GM12878 (cell line): ENCODE measurements at regions not wholly inside any gene's neighbourhood (a gene's known extent, or its start where the extent isn't known, plus 50 kb on each side); places are given as distances from the start of the nearest gene placed in this dataset.

Experiments
- ATAC-seq: fragments of 200-7000 bp; cut with Tn5 transposase; 3 replicates; pipeline ENCODE4 v1.9.1; 2020; ENCODE audit warnings: mild to moderate bottlenecking, moderate library complexity
- BruUV-seq: library from RNA; stranded (reverse); fragments of 400-500 nt; replicated peaks from 2 replicates; lab custom pipeline; 2021; lab: Mats Ljungman, UMichigan
- CTCF ChIA-PET: fragments of 300-600 bp; sonication (Branson Sonifier 250); formaldehyde crosslinking; extraction: SDS; loops from one replicate; lab custom pipeline; 2021; ENCODE audit warnings: inconsistent platforms; lab: Yijun Ruan, JAX
- POLR2A ChIA-PET: fragments of 350-600 bp; formaldehyde crosslinking; extraction: SDS; loops from one replicate; lab custom pipeline; 2021; ENCODE audit warnings: inconsistent platforms; lab: Charles Lee
- RAD21 ChIA-PET: fragments of 300-600 bp; sonication (Branson Sonifier 250); formaldehyde crosslinking; loops from one replicate; lab custom pipeline; 2023; ENCODE audit warnings: antibody characterized with exemption; ENCODE audit not compliant: unreplicated experiment; lab: Charles Lee
- SMC1A ChIA-PET: fragments of 300-600 bp; sonication (Branson Sonifier 250); formaldehyde crosslinking; loops from one replicate; lab custom pipeline; 2023; ENCODE audit not compliant: unreplicated experiment, uncharacterized antibody; lab: Charles Lee
- DNase-seq: peaks from one replicate; pipeline ENCODE4 v3.0.0-alpha.2; 2011; ENCODE audit warnings: low read depth, low spot score
- FAIRE-seq: peaks from 3 replicates; lab custom pipeline; 2011; peaks lifted over from hg19 to GRCh38; lab: Jason Lieb, UNC
- H2AFZ ChIP-seq: 2 replicates; pipeline ENCODE4 v1.6.0; 2011; ENCODE audit warnings: low read depth, low read length, control low read depth; ENCODE audit not compliant: control insufficient read depth
- H3K27ac ChIP-seq: 2 replicates; pipeline ENCODE4 v1.5.1; 2011; ENCODE audit warnings: control low read depth; ENCODE audit not compliant: control insufficient read depth, insufficient read depth
- H3K27me3 ChIP-seq, 2 experiments: replicated peaks in 1 of 2; 2 replicates each; pipeline versions ENCODE4 v1.6.0 to v1.6.1; 2011; ENCODE audit warnings: low read length in 1 of 2; ENCODE audit not compliant: control insufficient read depth in 2 of 2, insufficient read depth in 2 of 2
- H3K36me3 ChIP-seq, 2 experiments: 2 replicates each; pipeline ENCODE4 v1.5.1; 2011; ENCODE audit warnings: low read length in 1 of 2; ENCODE audit not compliant: control insufficient read depth in 2 of 2, insufficient read depth in 2 of 2
- H3K4me1 ChIP-seq: 2 replicates; pipeline ENCODE4 v1.6.1; 2011; ENCODE audit warnings: mild to moderate bottlenecking, low read length, moderate library complexity, mixed read lengths; ENCODE audit not compliant: control insufficient read depth, insufficient read depth
- H3K4me2 ChIP-seq: 2 replicates; pipeline ENCODE4 v1.6.0; 2011; ENCODE audit warnings: control low read depth; ENCODE audit not compliant: control insufficient read depth, insufficient read depth
- H3K4me3 ChIP-seq: fragments of 200-600 bp; sonication (generic); 2 replicates; pipeline ENCODE4 v1.5.1; 2016
- H3K79me2 ChIP-seq: 2 replicates; pipeline ENCODE4 v1.6.0; 2011; ENCODE audit warnings: low read length; ENCODE audit not compliant: control insufficient read depth, insufficient read depth
- H3K9ac ChIP-seq: 2 replicates; pipeline ENCODE4 v1.8.0; 2011; ENCODE audit warnings: low read length, control low read depth, mixed read lengths; ENCODE audit not compliant: control insufficient read depth, insufficient read depth
- H3K9me3 ChIP-seq: replicated peaks from 3 replicates; pipeline ENCODE4 v1.5.1; 2011; ENCODE audit warnings: mild to moderate bottlenecking, low read length; ENCODE audit not compliant: control insufficient read depth, insufficient read depth
- H4K20me1 ChIP-seq: 2 replicates; pipeline ENCODE4 v1.6.0; 2011; ENCODE audit not compliant: control insufficient read depth, insufficient read depth
- BHLHE40 ChIP-seq, 2 experiments: fragments of 450-650 bp in 1 of 2; IDR thresholded peaks; 2 replicates each; pipeline ENCODE4 v1.6.1; 2011 to 2017; ENCODE audit warnings: low read depth in 2 of 2, borderline replicate concordance in 1 of 2, improper control_type of control experiment in 1 of 2, low read length in 1 of 2, mild to moderate bottlenecking in 1 of 2
- BRCA1 ChIP-seq: IDR thresholded peaks from 2 replicates; pipeline ENCODE4 v1.6.1; 2011; ENCODE audit warnings: low read depth, low read length, improper control_type of control experiment
- CREM ChIP-seq: IDR thresholded peaks from 2 replicates; pipeline ENCODE4 v1.6.1; 2014; ENCODE audit warnings: antibody characterized with exemption, low read depth
- CUX1 ChIP-seq: IDR thresholded peaks from 2 replicates; pipeline ENCODE4 v1.6.1; 2012; ENCODE audit warnings: improper control_type of control experiment, low read depth, low read length; ENCODE audit not compliant: insufficient replicate concordance
- ESRRA ChIP-seq: IDR thresholded peaks from 2 replicates; pipeline ENCODE4 v1.6.1; 2012; ENCODE audit warnings: mild to moderate bottlenecking, low read length, improper control_type of control experiment
- ETV6 ChIP-seq, 2 experiments: fragments of 450-650 bp in 1 of 2; IDR thresholded peaks in 1 of 2; conservative IDR thresholded peaks in 1 of 2; 2 replicates each; pipeline ENCODE4 v1.6.1; 2014; ENCODE audit warnings: antibody characterized with exemption in 1 of 2, borderline replicate concordance in 1 of 2, low read depth in 1 of 2, mild to moderate bottlenecking in 1 of 2, moderate library complexity in 1 of 2
- FOXM1 ChIP-seq: IDR thresholded peaks from 2 replicates; pipeline ENCODE4 v1.6.1; 2012; ENCODE audit warnings: low read depth, mild to moderate bottlenecking, inconsistent platforms, low read length, moderate library complexity
- GATAD2B ChIP-seq: fragments of 450-650 bp; conservative IDR thresholded peaks from 2 replicates; pipeline ENCODE4 v1.6.1; 2017; ENCODE audit warnings: low read depth, mild to moderate bottlenecking, moderate library complexity
- HDGF ChIP-seq: fragments of 450-650 bp; IDR thresholded peaks from 2 replicates; pipeline ENCODE4 v1.6.1; 2016; ENCODE audit warnings: antibody characterized with exemption
- NKRF ChIP-seq: fragments of 450-650 bp; conservative IDR thresholded peaks from 2 replicates; pipeline ENCODE4 v1.6.1; 2017; ENCODE audit warnings: mild to moderate bottlenecking, moderate library complexity
- NR2F1 ChIP-seq: fragments of 450-650 bp; conservative IDR thresholded peaks from 2 replicates; pipeline ENCODE4 v1.6.1; 2017; ENCODE audit warnings: mild to moderate bottlenecking
- USF1 ChIP-seq: IDR thresholded peaks from 2 replicates; pipeline ENCODE4 v1.6.1; 2011; ENCODE audit warnings: borderline replicate concordance, low read depth, mild to moderate bottlenecking, moderate library complexity, mixed read lengths, low read length; ENCODE audit not compliant: insufficient read depth; ENCODE audit errors: extremely low read length
- WRNIP1 ChIP-seq: IDR thresholded peaks from 2 replicates; pipeline ENCODE4 v1.6.1; 2011; ENCODE audit warnings: low read depth, low read length, improper control_type of control experiment, borderline replicate concordance
- WGBS: methylation state at CpG from one replicate; pipeline ENCODE4 v1.1.6; 2016; ENCODE audit warnings: low lambda C conversion rate; ENCODE audit not compliant: insufficient replicate concordance, insufficient coverage; ENCODE audit errors: missing lambda C conversion rate; 5-methylcytosine and 5-hydroxymethylcytosine counted together
- in situ Hi-C: fragments of 300-500 bp; cut with MboI; formaldehyde crosslinking; loops from 9 replicates; pipeline ENCODE4 v1.14.3; 2018; ENCODE audit warnings: mixed read lengths
- intact Hi-C: fragments of 100-400 bp; cut with micrococcal nuclease; formaldehyde crosslinking; loops from one replicate; pipeline ENCODE4 v1.14.2; 2022; ENCODE audit not compliant: unreplicated experiment

GRCh38 chr5:54655761-54656160, 138.2 kb downstream of the SNX18 start:
- 29% methylated on average over 2 of the region's 2 CpGs for WGBS
- BruUV-seq, result no TSS peak
- TF ChIP-seq HDGF, result no peak
- TF ChIP-seq GATAD2B, result no peak
- TF ChIP-seq USF1, result no peak
- no peak for TF ChIP-seq WRNIP1
- TF ChIP-seq BHLHE40 (IDR thresholded peaks at IDR 0.05; ENCODE audit: borderline replicate concordance in 1 of 2, low read depth in 2 of 2, low read length in 1 of 2), result no peak
- no peak for TF ChIP-seq NKRF
- TF ChIP-seq NR2F1, result no peak
- no peak for TF ChIP-seq CREM
- no peak for TF ChIP-seq FOXM1
- no peak for TF ChIP-seq CUX1
- TF ChIP-seq ETV6 (conservative IDR thresholded peaks at IDR 0.05 in 1 of 2, IDR thresholded peaks at IDR 0.05 in 1 of 2; ENCODE audit: borderline replicate concordance in 1 of 2, low read depth in 1 of 2), result no peak
- TF ChIP-seq BRCA1, result no peak
- no peak for TF ChIP-seq ESRRA

More at GRCh38 chr5:54655761-54656160, 138.2 kb downstream of the SNX18 start:
- in situ Hi-C loops, result no loop called here
- Histone ChIP-seq H4K20me1 (no peaks in the 10 kb centered on the region), H2AFZ (no peak overlapping the region), H3K4me2 (no peak overlapping the region), H3K36me3 (no peaks in the 10 kb centered on the region), H3K4me3 (no peak overlapping the region), H3K27ac (no peak overlapping the region), H3K79me2 (no peaks in the 10 kb centered on the region), H3K4me1 (no peaks in the 10 kb centered on the region), H3K9me3 (no peaks in the 10 kb centered on the region), H3K27me3 (peaks cover 0 to 2% of the 10 kb centered on the region in 2 experiments; a peak in 1 of 4 replicates), H3K9ac (no peak overlapping the region)
- CTCF ChIA-PET, result interaction anchor here (0.8 kb wide), 1 partner anchor 212 kb away, joined by 3 read pairs; no protein-coding TSS in a partner anchor
- no peak for FAIRE-seq
- RAD21 ChIA-PET, result no interaction called here
- SMC1A ChIA-PET, result no interaction called here
- no peak for DNase-seq
- ATAC-seq, result no peak
- POLR2A ChIA-PET, result no interaction called here
- intact Hi-C loops, result no loop called here
